ENCODE measurements at regions not wholly inside any gene's neighbourhood (a gene's known extent, or its start where the extent isn't known, plus 50 kb on each side); places are given as distances from the start of the nearest gene placed in this dataset.

- Histone ChIP-seq H4K20me1 (ENCODE audit: insufficient read depth, low read length) (no peaks in the 10 kb centered on the region), H2AFZ (ENCODE audit: low read length) (no peak overlapping the region), H3K4me3 (ENCODE audit: low read length) (no peak overlapping the region), H3K27ac (ENCODE audit: low read length) (no peak overlapping the region), H3K4me2 (ENCODE audit: low read depth, low read length) (no peak overlapping the region; the same call in 1 of the 2 replicates), H3K9me2 (replicated peaks; ENCODE audit: insufficient read depth, low read length) (no peaks in the 10 kb centered on the region), H3K9ac (ENCODE audit: low read length) (no peak overlapping the region), H3K27me3 (replicated peaks; ENCODE audit: insufficient read depth, low read length) (no peaks in the 10 kb centered on the region), H3K9me3 (replicated peaks; ENCODE audit: insufficient read depth, low read length) (no peaks in the 10 kb centered on the region), H3K36me3 (replicated peaks; ENCODE audit: insufficient read depth, low read length) (no peaks in the 10 kb centered on the region), H3K4me1 (ENCODE audit: low read length) (0 out of 2 replicates have a peak, but pooled peaks cover 5% of the 10 kb centered on the region), H3K79me2 (ENCODE audit: low read length) (no peaks in the 10 kb centered on the region), H3F3A (ENCODE audit: insufficient read depth, low read length) (no peaks in the 10 kb centered on the region)
- TF ChIP-seq CTCF (IDR thresholded peaks at IDR 0.05; ENCODE audit: low read length) (no peak), EZH2phosphoT487 (IDR thresholded peaks at IDR 0.05; ENCODE audit: low read length) (no peak), EZH2 (optimal IDR thresholded peaks at IDR 0.05; ENCODE audit: low read depth, low read length) (no peak)
- peak; percentile 42 for DNase-seq
Observed at GRCh38 chr3:124207873-124208485, 216.1 kb upstream of the ROPN1 start.

GRCh38 chr3:124209426-124209825 is 217.5 kb upstream of the ROPN1 start:
- no peak for DNase-seq
- Histone ChIP-seq H3K79me2 (ENCODE audit: low read length) (no peaks in the 10 kb centered on the region), H3K9ac (ENCODE audit: low read length) (no peak overlapping the region), H3K27me3 (replicated peaks; ENCODE audit: insufficient read depth, low read length) (no peaks in the 10 kb centered on the region), H3K9me2 (replicated peaks; ENCODE audit: insufficient read depth, low read length) (no peaks in the 10 kb centered on the region), H3K4me3 (ENCODE audit: low read length) (no peak overlapping the region), H3K4me2 (ENCODE audit: low read depth, low read length) (no peak overlapping the region), H3K9me3 (replicated peaks; ENCODE audit: insufficient read depth, low read length) (no peaks in the 10 kb centered on the region), H3F3A (ENCODE audit: insufficient read depth, low read length) (no peaks in the 10 kb centered on the region), H2AFZ (ENCODE audit: low read length) (no peak overlapping the region), H4K20me1 (ENCODE audit: insufficient read depth, low read length) (no peaks in the 10 kb centered on the region), H3K36me3 (replicated peaks; ENCODE audit: insufficient read depth, low read length) (no peaks in the 10 kb centered on the region), H3K27ac (ENCODE audit: low read length) (no peak overlapping the region), H3K4me1 (ENCODE audit: low read length) (0 out of 2 replicates have a peak, but pooled peaks cover 5% of the 10 kb centered on the region)
- TF ChIP-seq CTCF (IDR thresholded peaks at IDR 0.05; ENCODE audit: low read length), result no peak
- no peak for TF ChIP-seq EZH2phosphoT487 (IDR thresholded peaks at IDR 0.05; ENCODE audit: low read length)
- TF ChIP-seq EZH2 (optimal IDR thresholded peaks at IDR 0.05; ENCODE audit: low read depth, low read length), result no peak

DNA sequence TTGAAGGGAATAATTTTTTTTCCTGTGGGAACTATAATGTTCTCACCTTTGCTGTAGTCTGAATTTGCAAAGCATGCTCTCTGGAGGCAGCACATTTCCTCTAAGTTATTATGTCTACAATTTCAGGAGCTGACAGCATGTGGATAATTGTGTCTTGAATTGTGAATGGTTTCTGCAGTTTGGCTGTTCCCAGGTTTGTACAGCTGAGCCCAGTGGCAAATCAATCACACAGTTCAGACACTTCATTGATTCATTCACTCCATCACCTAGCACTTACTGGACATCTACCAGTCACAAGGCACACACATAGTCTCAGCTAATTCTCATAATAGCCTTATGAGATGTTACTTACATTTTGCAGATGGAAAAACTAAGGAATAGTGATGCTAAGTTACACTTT is 219.0 kb upstream of the ROPN1 start:
- H3K4me1 ChIP-seq (ENCODE audit: low read length), result 0 out of 2 replicates have a peak, but pooled peaks cover 5% of the 10 kb centered on the region
- H4K20me1 ChIP-seq (ENCODE audit: insufficient read depth, low read length), result no peaks in the 10 kb centered on the region
- H3K9me2 ChIP-seq (replicated peaks; ENCODE audit: insufficient read depth, low read length), result no peaks in the 10 kb centered on the region
- no peaks in the 10 kb centered on the region for H3K9me3 ChIP-seq (replicated peaks; ENCODE audit: insufficient read depth, low read length)
- DNase-seq, result no peak
- no peaks in the 10 kb centered on the region for H3K79me2 ChIP-seq (ENCODE audit: low read length)
- no peaks in the 10 kb centered on the region for H3K36me3 ChIP-seq (replicated peaks; ENCODE audit: insufficient read depth, low read length)
- TF ChIP-seq EZH2 (optimal IDR thresholded peaks at IDR 0.05; ENCODE audit: low read depth, low read length) (no peak), EZH2phosphoT487 (IDR thresholded peaks at IDR 0.05; ENCODE audit: low read length) (no peak), CTCF (IDR thresholded peaks at IDR 0.05; ENCODE audit: low read length) (no peak)
- no peaks in the 10 kb centered on the region for H3K27me3 ChIP-seq (replicated peaks; ENCODE audit: insufficient read depth, low read length)
- H3F3A ChIP-seq (ENCODE audit: insufficient read depth, low read length), result no peaks in the 10 kb centered on the region
- H3K9ac ChIP-seq (ENCODE audit: low read length), result no peak overlapping the region
- H3K4me3 ChIP-seq (ENCODE audit: low read length), result no peak overlapping the region
- no peak overlapping the region for H2AFZ ChIP-seq (ENCODE audit: low read length)
- no peak overlapping the region for H3K27ac ChIP-seq (ENCODE audit: low read length)
- no peak overlapping the region for H3K4me2 ChIP-seq (ENCODE audit: low read depth, low read length)
